ENCODE measurements at regions not wholly inside any gene's neighbourhood (a gene's known extent, or its start where the extent isn't known, plus 50 kb on each side); places are given as distances from the start of the nearest gene placed in this dataset.

- TF ChIP-seq CTCF (IDR thresholded peaks at IDR 0.05; ENCODE audit: low read length) (no peak), EZH2 (optimal IDR thresholded peaks at IDR 0.05; ENCODE audit: low read depth, low read length) (no peak), EZH2phosphoT487 (IDR thresholded peaks at IDR 0.05; ENCODE audit: low read length) (no peak)
Observed at GRCh38 chr13:76758257-76758656, 127.9 kb downstream of the KCTD12 start.

Data from MM.1S (cell line).